Activated CD4-positive, alpha-beta T cell treated with anti-CD3 and anti-CD28 coated beads, Interleukin-2, amount 10 ng/mL, durations not matched to agents 24 days and 14 days (primary cell): ENCODE measurements at regions not wholly inside any gene's neighbourhood (a gene's known extent, or its start where the extent isn't known, plus 50 kb on each side); places are given as distances from the start of the nearest gene placed in this dataset.
"Not testable (repeated sequence)": the region's sequence is repeated elsewhere in the genome, so short reads cannot be mapped to it uniquely, and the experiment has no call there.

Experiments
- DNase-seq: peaks from one replicate; pipeline ENCODE4 v3.0.0; 2022
- H3K27ac Mint-ChIP-seq: one replicate; pipeline ENCODE4 v1.8.0; 2022; ENCODE audit warnings: mild to moderate bottlenecking, mixed read lengths
- H3K27me3 Mint-ChIP-seq: one replicate; pipeline ENCODE4 v1.8.0; 2022; ENCODE audit warnings: mixed read lengths
- H3K36me3 Mint-ChIP-seq: one replicate; pipeline ENCODE4 v1.8.0; 2022; ENCODE audit warnings: low read depth, mild to moderate bottlenecking, mixed read lengths
- H3K4me1 Mint-ChIP-seq: one replicate; pipeline ENCODE4 v1.8.0; 2021; ENCODE audit warnings: mixed read lengths
- H3K4me3 Mint-ChIP-seq: one replicate; pipeline ENCODE4 v1.8.0; 2022; ENCODE audit warnings: mild to moderate bottlenecking, moderate library complexity, mixed read lengths
- H3K9me3 Mint-ChIP-seq: one replicate; pipeline ENCODE4 v1.8.0; 2021; ENCODE audit warnings: mixed read lengths
- intact Hi-C: fragments of 100-400 bp; cut with micrococcal nuclease; formaldehyde crosslinking; loops from one replicate; pipeline ENCODE4 v1.15.1; 2023

- no peak for DNase-seq
- peaks cover 8% of the 10 kb centered on the region for H3K36me3 Mint-ChIP-seq
- intact Hi-C loops, result no loop called here
Observed at GRCh38 chr1:119191325-119191724, 50.9 kb upstream of the WARS2 start.

DNA sequence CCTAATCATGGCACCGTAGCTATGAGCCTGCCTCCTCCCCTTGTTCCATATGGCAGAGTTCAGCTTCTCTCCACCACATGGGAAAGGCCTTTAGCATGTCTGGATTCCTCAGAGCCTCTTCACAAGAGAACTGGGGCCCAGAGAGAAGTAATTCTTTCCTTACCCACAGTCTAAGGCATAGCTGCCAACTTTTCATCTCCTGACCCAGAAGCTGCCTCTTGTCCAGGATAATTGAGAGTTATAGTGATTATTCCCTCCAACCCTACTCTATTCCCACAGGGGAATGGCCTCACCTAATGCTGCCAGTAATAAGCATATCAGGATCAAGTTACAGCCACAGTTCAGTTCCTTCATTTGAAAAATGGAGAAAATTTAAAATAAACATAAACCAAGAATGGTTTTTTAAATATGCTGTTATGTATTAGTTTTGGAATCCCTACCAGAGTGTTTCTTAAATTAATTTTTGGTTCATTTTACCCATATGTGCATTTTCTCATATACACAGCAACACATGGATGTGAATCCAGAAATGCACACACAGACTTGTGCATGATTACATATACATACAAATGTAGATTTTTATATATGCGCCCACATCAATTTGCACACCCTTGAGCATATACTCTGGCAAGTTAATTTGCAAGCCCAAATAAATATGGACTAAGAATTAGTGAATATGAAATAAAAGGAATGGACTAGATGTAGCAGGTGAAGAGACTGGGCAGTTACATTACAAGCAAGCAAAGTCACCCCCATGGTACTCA lies 63.9 kb upstream of the WARS2 start:
- H3K27ac Mint-ChIP-seq, result no peak overlapping the region
- intact Hi-C loops, result no loop called here
- H3K9me3 Mint-ChIP-seq, result no peaks in the 10 kb centered on the region
- H3K4me1 Mint-ChIP-seq, result no peaks in the 10 kb centered on the region
- no peak for DNase-seq
- no peak overlapping the region for H3K4me3 Mint-ChIP-seq
- H3K27me3 Mint-ChIP-seq, result no peaks in the 10 kb centered on the region
- H3K36me3 Mint-ChIP-seq, result peaks cover 2% of the 10 kb centered on the region

More at GRCh38 chr1:119191325-119191724, 50.9 kb upstream of the WARS2 start:
- Mint-ChIP-seq H3K4me3 (no peak overlapping the region), H3K9me3 (no peaks in the 10 kb centered on the region), H3K27me3 (no peaks in the 10 kb centered on the region), H3K27ac (no peak overlapping the region), H3K4me1 (peaks cover 2% of the 10 kb centered on the region)

GRCh38 chr1:119204961-119205357 lies 64.5 kb upstream of the WARS2 start:
- no peak for DNase-seq
- H3K27ac Mint-ChIP-seq, result no peak overlapping the region
- H3K4me3 Mint-ChIP-seq, result no peak overlapping the region
- H3K27me3 Mint-ChIP-seq, result no peaks in the 10 kb centered on the region
- intact Hi-C loops, result no loop called here
- no peaks in the 10 kb centered on the region for H3K9me3 Mint-ChIP-seq
- peaks cover 2% of the 10 kb centered on the region for H3K36me3 Mint-ChIP-seq
- no peaks in the 10 kb centered on the region for H3K4me1 Mint-ChIP-seq

DNA sequence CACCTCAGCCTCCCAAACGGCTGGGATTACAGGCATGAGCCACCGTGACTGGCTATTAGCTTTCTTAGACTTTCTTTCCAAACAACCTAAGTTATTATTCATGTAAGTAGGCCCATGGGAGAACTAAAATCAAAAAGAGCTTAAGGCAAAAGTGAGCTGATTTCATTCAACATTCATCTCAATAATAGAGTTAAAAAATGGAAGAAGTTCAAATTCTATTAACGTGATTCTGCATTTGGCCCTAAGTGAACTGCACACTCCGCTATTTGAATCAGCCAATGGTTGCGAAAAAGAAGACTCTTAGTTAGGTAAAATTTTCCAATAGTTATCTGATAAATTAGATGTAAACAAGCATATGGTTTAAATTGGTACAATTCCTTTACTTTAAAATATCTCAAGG lies 68.6 kb upstream of the WARS2 start:
- H3K27me3 Mint-ChIP-seq, result no peaks in the 10 kb centered on the region
- no peak for DNase-seq
- intact Hi-C loops, result no loop called here
- H3K4me3 Mint-ChIP-seq, result no peak overlapping the region
- peaks cover 9% of the 10 kb centered on the region for H3K9me3 Mint-ChIP-seq
- no peaks in the 10 kb centered on the region for H3K4me1 Mint-ChIP-seq
- no peaks in the 10 kb centered on the region for H3K36me3 Mint-ChIP-seq
- H3K27ac Mint-ChIP-seq, result no peak overlapping the region

DNA sequence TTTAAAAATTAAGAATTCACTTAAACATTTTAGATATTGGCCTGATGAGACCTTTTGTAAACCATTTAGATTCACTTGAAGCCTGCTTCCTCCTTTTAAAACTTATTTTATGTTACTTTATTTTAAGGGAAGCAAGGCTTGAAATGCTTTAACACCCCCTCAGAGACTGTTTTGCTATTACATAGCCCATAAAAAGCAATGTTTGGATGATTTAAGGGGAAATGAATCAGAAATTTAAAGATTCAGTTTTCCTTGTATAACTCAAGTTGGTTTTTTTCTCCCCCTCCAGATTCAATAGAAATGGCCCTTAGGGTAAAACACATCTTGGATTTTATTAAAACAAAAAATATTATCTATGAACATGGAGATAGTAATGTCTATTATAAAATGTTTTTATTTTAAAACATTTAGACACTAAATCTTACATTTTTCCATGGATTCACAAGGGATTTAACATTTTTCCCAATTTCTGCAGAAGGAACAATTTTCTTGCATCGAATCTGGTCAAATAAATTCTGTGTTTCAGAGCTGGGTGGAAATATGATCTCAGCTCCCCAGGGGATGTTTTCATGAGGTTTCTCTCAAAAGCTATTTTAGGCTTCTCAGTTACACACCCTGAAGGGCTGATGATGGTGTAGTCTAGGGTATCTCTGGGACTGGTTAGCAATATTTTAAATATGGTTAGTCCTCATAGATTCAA lies 69.3 kb upstream of the WARS2 start:
- Mint-ChIP-seq H3K27ac (no peak overlapping the region), H3K4me1 (no peaks in the 10 kb centered on the region), H3K36me3 (no peaks in the 10 kb centered on the region), H3K4me3 (no peak overlapping the region), H3K27me3 (no peaks in the 10 kb centered on the region), H3K9me3 (peaks cover 9% of the 10 kb centered on the region)
- no peak for DNase-seq
- intact Hi-C loops, result no loop called here

- H3K4me3 Mint-ChIP-seq, result no peak overlapping the region
- H3K27me3 Mint-ChIP-seq, result no peaks in the 10 kb centered on the region
- no peaks in the 10 kb centered on the region for H3K36me3 Mint-ChIP-seq
- H3K4me1 Mint-ChIP-seq, result no peaks in the 10 kb centered on the region
- no peak for DNase-seq
- H3K9me3 Mint-ChIP-seq, result peaks cover 9% of the 10 kb centered on the region
- intact Hi-C loops, result no loop called here
- no peak overlapping the region for H3K27ac Mint-ChIP-seq
Observed at GRCh38 chr1:119210296-119210649, 69.8 kb upstream of the WARS2 start.

DNA sequence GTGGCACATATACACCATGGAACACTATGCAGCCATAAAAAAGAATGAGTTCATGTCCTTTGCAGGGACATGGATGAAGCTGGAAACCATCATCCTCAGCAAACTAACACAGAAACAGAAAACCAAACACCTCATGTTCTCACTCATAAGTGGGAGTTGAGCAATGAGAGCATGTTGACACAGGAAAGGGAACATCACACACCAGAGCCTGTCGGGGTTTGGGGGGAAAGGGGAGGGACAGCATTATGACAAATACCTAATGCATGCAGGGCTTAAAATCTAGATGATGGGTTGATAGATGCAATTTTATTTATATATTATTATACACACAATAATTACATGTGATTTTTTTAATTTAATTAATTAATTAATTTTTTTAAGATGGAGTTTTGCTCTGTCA lies 72.8 kb upstream of the WARS2 start:
- H3K36me3 Mint-ChIP-seq, H3K4me3 Mint-ChIP-seq, H3K4me1 Mint-ChIP-seq, H3K27ac Mint-ChIP-seq, H3K9me3 Mint-ChIP-seq, DNase-seq, intact Hi-C loops, H3K27me3 Mint-ChIP-seq: not testable (repeated sequence)

DNA sequence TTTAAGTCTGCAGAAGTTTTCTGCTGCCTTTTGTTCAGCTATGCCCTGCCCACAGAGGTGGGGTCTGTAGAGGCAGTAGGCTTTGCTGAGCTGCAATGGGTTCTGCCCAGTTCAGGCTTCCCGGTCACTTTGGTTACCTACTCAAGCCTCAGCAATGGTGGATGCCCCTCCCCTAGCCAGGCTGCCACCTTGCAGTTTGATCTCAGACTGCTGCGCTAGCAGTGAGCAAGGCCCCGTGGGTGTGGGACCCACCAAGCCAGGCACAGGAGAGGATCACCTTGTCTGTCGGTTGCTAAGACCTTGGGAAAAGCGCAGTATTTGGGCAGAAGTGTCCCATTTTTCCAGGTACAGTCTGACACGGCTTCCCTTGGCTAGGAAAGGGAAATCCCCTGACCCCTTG lies 74.5 kb upstream of the WARS2 start:
- H3K4me1 Mint-ChIP-seq, H3K27ac Mint-ChIP-seq, DNase-seq, H3K4me3 Mint-ChIP-seq, H3K9me3 Mint-ChIP-seq, intact Hi-C loops, H3K27me3 Mint-ChIP-seq, H3K36me3 Mint-ChIP-seq: not testable (repeated sequence)

- intact Hi-C loops, result no loop called here
- DNase-seq, result no peak
- H3K27me3 Mint-ChIP-seq, result no peaks in the 10 kb centered on the region
- H3K27ac Mint-ChIP-seq, result no peak overlapping the region
- H3K36me3 Mint-ChIP-seq, result no peaks in the 10 kb centered on the region
- H3K4me1 Mint-ChIP-seq, result no peaks in the 10 kb centered on the region
- peaks cover 6% of the 10 kb centered on the region for H3K9me3 Mint-ChIP-seq
- H3K4me3 Mint-ChIP-seq, result no peak overlapping the region
Observed at GRCh38 chr1:119217309-119217828, 76.9 kb upstream of the WARS2 start.

DNA sequence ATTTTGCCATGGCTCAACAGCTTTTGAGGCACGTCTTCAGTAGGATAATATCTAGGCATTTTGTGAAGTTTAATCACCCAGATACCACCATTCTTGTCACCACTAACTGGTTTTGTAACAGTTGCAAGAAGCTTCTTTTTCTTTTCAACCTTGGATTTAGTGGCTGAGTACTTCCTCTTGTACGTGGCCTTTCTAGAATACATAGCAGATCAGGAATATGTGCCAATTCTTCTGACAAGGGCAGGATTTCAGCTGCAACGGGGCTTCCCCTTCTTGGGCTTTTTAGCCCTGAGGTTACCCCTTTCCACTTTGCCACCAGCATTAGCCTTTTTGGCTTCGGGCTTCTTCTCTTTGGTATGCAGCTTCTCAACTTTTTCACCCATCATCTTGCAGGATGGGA lies 79.3 kb upstream of the WARS2 start:
- Mint-ChIP-seq H3K27me3 (no peaks in the 10 kb centered on the region), H3K4me3 (no peak overlapping the region), H3K36me3 (no peaks in the 10 kb centered on the region), H3K27ac (no peak overlapping the region), H3K4me1 (no peaks in the 10 kb centered on the region), H3K9me3 (no peaks in the 10 kb centered on the region)
- intact Hi-C loops, result no loop called here
- no peak for DNase-seq

DNA sequence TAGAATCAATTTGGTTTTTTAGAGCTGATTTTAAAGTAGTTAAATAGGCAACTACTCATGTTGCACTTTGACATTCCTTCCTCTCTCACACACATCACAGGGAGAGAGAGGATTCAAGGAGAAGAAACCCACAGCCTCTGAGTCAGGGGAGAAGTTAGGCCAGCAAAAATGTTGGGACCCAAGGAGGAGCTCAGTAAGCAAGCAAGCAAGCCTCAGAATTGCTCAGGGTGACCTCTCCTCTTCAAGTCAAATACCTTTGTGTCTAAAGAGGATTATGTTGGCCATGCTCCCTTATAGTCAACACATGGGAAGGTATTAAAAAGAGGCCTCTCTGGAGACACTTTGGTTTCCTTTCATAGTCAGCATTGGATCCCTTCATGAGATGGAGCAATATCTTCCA lies 80.5 kb upstream of the WARS2 start:
- no peaks in the 10 kb centered on the region for H3K36me3 Mint-ChIP-seq
- no peaks in the 10 kb centered on the region for H3K27me3 Mint-ChIP-seq
- no peaks in the 10 kb centered on the region for H3K9me3 Mint-ChIP-seq
- no peaks in the 10 kb centered on the region for H3K4me1 Mint-ChIP-seq
- intact Hi-C loops, result no loop called here
- no peak overlapping the region for H3K4me3 Mint-ChIP-seq
- no peak for DNase-seq
- no peak overlapping the region for H3K27ac Mint-ChIP-seq

GRCh38 chr1:119222271-119222670 lies 81.8 kb upstream of the WARS2 start:
- Mint-ChIP-seq H3K4me1 (peaks cover under 1% of the 10 kb centered on the region), H3K9me3 (no peaks in the 10 kb centered on the region), H3K27ac (no peak overlapping the region), H3K36me3 (no peaks in the 10 kb centered on the region), H3K4me3 (no peak overlapping the region), H3K27me3 (no peaks in the 10 kb centered on the region)
- intact Hi-C loops, result no loop called here
- DNase-seq, result no peak

DNA sequence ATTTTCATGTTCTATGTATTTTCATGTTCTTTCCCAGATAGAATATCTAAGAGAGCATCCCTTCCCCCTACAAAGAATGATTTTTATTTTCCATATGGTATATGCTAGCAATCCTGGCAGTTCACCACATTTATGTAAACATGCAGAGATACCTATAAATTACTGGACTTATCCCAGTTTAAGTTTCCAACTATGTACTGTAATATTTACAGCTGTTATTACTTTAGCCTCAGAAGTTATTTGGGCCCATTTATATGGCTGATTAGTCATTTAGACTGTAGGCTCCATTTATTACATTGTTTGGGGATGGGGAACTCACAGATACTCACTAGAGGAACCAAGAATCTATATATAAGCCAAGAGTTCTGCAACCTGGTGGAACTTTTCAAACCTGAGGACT lies 84.8 kb upstream of the WARS2 start:
- Mint-ChIP-seq H3K4me3 (no peak overlapping the region), H3K9me3 (no peaks in the 10 kb centered on the region), H3K4me1 (peaks cover 4% of the 10 kb centered on the region), H3K27me3 (no peaks in the 10 kb centered on the region), H3K27ac (no peak overlapping the region), H3K36me3 (no peaks in the 10 kb centered on the region)
- no peak for DNase-seq
- intact Hi-C loops, result no loop called here

DNA sequence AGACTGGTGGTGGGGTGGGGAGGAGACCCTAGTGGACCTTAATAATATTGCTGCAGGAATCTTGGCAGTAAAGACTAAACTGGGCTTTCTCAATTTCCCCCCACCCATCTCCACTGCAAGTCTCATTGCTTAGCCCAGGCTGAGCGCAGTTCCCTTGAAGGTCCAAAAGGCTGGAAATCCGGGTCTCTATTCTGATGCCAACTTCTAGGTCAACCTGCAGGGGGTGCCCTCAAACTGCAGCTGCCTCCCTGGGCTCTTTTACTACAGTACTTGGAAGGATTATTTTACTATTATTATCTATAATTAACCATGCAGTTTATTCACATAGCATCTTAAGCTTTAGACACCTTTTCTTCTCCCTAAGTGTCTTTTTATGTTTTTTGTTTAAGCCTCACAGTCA lies 85.4 kb upstream of the WARS2 start:
- Mint-ChIP-seq H3K27me3 (no peaks in the 10 kb centered on the region), H3K9me3 (no peaks in the 10 kb centered on the region), H3K4me3 (no peak overlapping the region), H3K4me1 (peaks cover 4% of the 10 kb centered on the region), H3K36me3 (no peaks in the 10 kb centered on the region), H3K27ac (no peak overlapping the region)
- no peak for DNase-seq
- intact Hi-C loops, result no loop called here

DNA sequence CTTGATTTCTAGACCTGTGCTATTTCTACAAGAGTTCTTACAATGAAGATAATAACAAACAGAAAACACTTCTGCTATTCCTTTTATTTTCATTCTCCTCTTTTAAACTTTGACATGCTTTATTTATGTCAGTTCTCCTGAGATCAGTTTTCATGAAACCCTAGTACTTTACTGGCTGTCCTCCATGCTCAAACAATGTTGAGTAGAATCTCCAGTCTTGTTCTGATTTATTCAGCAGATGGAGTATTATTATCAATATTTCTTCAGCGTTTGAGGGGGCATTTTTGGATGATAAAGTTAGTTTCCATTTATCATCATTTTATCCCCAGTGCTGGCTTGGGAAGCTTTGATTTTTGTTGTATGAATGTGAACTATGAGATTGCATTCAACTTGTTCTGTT lies 85.9 kb upstream of the WARS2 start:
- no peak overlapping the region for H3K27ac Mint-ChIP-seq
- no peaks in the 10 kb centered on the region for H3K27me3 Mint-ChIP-seq
- intact Hi-C loops, result no loop called here
- H3K36me3 Mint-ChIP-seq, result no peaks in the 10 kb centered on the region
- H3K4me3 Mint-ChIP-seq, result no peak overlapping the region
- peaks cover 4% of the 10 kb centered on the region for H3K4me1 Mint-ChIP-seq
- no peak for DNase-seq
- H3K9me3 Mint-ChIP-seq, result no peaks in the 10 kb centered on the region
